Stimulated activated naive CD8-positive, alpha-beta T cell treated with anti-CD3 and anti-CD28 coated beads, Interleukin-15, Interleukin-2, amounts not matched to agents 100 ng/mL and 50 ng/mL, for 24 hours (primary cell): ENCODE measurements at regions not wholly inside any gene's neighbourhood (a gene's known extent, or its start where the extent isn't known, plus 50 kb on each side); places are given as distances from the start of the nearest gene placed in this dataset.
"Not testable (repeated sequence)": the region's sequence is repeated elsewhere in the genome, so short reads cannot be mapped to it uniquely, and the experiment has no call there.

ENCODE experiments used
- H3K27ac Mint-ChIP-seq: one replicate; pipeline ENCODE4 v1.8.0; 2021; ENCODE audit warnings: mild to moderate bottlenecking, mixed read lengths
- H3K27me3 Mint-ChIP-seq: one replicate; pipeline ENCODE4 v1.8.0; 2021; ENCODE audit warnings: mixed read lengths
- H3K36me3 Mint-ChIP-seq: one replicate; pipeline ENCODE4 v1.8.0; 2021; ENCODE audit warnings: low read depth, mixed read lengths
- H3K4me1 Mint-ChIP-seq: one replicate; pipeline ENCODE4 v1.8.0; 2021; ENCODE audit warnings: low read depth, mixed read lengths
- H3K4me3 Mint-ChIP-seq: one replicate; pipeline ENCODE4 v1.8.0; 2021; ENCODE audit warnings: mild to moderate bottlenecking, mixed read lengths
- H3K9me3 Mint-ChIP-seq: one replicate; pipeline ENCODE4 v1.8.0; 2021; ENCODE audit warnings: mixed read lengths

DNA sequence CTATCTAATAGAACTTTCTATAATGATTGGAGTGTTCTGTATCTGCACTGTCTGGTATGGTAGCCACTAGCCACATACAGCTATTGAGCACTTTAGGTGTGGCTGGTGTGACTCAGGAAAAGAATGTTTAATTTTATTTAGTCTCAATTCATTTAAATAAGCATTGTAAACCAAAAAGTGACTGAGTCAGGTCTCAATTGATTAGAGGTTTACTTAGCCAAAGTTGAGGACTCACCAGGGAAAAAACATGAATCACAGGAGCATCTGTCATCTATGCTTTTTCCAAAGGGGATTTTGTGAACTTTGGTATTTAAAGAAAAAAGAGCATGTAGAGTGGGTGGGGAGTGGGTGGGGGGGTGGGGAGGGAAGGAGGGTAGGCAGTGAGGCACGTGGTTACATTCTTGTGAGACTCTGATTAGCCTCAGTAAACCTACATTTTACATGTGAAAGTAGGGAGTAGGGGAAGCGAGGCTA, 473.1 kb downstream of the ATP23 start:
- H3K36me3 Mint-ChIP-seq = no peaks in the 10 kb centered on the region
- no peak overlapping the region for H3K4me3 Mint-ChIP-seq
- H3K9me3 Mint-ChIP-seq = no peaks in the 10 kb centered on the region
- peaks cover 16% of the 10 kb centered on the region for H3K27me3 Mint-ChIP-seq
- H3K27ac Mint-ChIP-seq = no peak overlapping the region
- H3K4me1 Mint-ChIP-seq = no peaks in the 10 kb centered on the region

DNA sequence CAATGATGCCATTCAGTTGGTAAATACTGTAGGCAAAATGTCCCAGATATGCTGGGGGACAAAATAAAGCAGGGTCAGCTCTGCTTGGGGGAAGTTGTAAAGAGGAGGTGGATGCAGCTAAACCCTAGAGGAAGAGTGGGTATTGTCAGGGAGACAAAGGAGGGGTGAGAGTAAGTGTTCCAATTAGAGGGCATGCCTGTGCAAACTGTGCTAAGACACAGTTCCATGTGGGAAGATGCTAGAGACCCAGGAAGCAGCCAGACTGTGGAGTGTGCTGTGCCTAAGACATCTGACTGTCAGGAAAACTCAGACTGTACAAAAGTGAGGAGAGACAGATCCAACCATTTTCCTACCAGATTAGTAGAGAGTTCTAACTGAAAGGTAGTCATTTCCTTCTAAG, 474.3 kb downstream of the ATP23 start:
- Mint-ChIP-seq H3K9me3 (no peaks in the 10 kb centered on the region), H3K27me3 (peaks cover 16% of the 10 kb centered on the region), H3K4me1 (no peaks in the 10 kb centered on the region), H3K36me3 (no peaks in the 10 kb centered on the region), H3K27ac (no peak overlapping the region), H3K4me3 (no peak overlapping the region)

DNA sequence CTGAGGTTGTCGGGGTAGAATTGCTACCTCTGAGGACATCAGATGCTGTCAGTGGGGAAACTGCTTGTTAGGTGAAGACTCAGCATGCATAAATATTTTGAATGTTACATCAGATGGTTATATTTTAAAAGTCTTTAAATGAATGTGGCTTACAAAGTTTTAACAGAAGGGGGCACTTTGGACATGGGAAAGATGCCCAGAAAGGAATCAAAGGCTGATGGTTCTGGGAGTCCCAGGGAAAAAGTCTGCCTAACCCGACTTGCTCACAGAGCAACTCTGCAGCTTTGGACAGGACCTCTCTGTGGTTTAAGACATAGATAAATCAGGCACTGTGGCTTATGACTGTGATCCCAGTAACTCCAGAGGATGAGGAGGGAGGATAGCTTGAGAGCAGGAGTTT, 474.9 kb downstream of the ATP23 start:
- Mint-ChIP-seq H3K9me3 (no peaks in the 10 kb centered on the region), H3K36me3 (no peaks in the 10 kb centered on the region), H3K4me1 (no peaks in the 10 kb centered on the region), H3K27me3 (peaks cover 16% of the 10 kb centered on the region), H3K27ac (no peak overlapping the region), H3K4me3 (no peak overlapping the region)

DNA sequence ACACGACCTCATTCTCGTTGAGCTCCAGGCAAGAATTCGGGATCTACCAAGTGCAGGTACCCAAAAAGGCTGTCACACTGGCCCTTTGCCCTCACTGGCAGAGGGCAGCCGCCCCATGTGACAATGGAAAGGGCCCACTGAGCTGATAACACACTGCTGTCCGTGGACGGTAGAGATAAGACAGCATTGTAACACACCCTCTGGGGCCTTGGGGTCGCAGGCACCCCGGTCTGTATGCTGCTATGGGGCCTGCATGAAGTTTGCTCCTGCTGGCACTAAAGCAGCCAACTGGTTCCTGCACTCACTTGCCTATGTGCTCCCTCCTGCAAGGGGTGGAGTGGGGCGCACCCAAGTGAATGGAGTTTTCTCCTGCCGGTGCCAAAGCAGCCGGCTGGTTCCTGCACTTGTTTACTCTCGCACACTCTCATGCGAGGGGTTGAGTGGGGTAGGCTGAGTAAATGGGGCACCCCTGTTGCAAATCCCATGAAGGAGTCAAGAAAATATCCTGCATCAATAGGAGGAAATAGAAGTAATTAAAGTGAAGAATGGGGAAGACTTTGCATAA, 477.9 kb downstream of the ATP23 start:
- no peaks in the 10 kb centered on the region for H3K9me3 Mint-ChIP-seq
- no peaks in the 10 kb centered on the region for H3K36me3 Mint-ChIP-seq
- H3K4me3 Mint-ChIP-seq = no peak overlapping the region
- no peaks in the 10 kb centered on the region for H3K4me1 Mint-ChIP-seq
- H3K27ac Mint-ChIP-seq = no peak overlapping the region
- H3K27me3 Mint-ChIP-seq = peaks cover 4% of the 10 kb centered on the region

DNA sequence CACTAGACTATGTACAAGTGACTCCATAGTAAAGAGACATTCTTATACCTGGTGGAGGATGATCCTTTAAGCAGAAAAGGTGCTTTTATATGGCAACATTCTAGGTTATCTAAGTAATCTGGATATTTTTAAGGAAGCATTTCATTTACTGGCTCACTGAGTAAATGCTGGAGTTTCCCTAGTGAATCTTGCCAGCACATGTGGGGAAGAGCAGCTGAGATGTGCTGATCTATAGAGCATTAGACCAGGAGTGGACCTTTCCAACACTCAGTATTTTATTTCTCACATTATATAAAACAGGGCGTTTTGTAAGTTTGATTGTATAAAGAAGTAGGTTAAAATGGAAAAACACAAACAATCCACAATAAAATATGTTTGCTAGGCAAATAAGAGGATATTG, 478.5 kb downstream of the ATP23 start:
- Mint-ChIP-seq H3K9me3 (no peaks in the 10 kb centered on the region), H3K36me3 (no peaks in the 10 kb centered on the region), H3K27ac (no peak overlapping the region), H3K27me3 (peaks cover 4% of the 10 kb centered on the region), H3K4me3 (no peak overlapping the region), H3K4me1 (peaks cover 3% of the 10 kb centered on the region)

DNA sequence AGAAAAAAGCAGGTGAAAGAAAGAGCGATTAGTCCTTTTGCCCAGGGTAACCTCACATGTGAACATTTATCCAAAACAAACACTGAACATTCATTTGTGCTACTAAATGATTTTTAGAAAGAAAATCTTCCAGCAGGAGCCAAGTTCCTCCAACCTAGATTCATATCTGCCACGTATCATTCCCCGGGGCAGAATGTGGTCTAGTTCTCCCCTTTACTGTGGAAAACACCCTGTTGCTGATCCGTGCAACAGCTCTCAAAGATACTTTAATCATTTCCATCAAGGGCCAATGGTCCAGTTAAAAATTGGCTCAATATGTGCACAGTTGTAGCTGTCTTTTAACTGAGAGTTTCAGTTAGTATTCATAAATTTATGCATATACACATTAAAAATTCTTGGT, 479.1 kb downstream of the ATP23 start:
- Mint-ChIP-seq H3K4me1 (peaks cover 8% of the 10 kb centered on the region), H3K9me3 (no peaks in the 10 kb centered on the region), H3K4me3 (no peak overlapping the region), H3K27ac (no peak overlapping the region), H3K27me3 (peaks cover 4% of the 10 kb centered on the region), H3K36me3 (no peaks in the 10 kb centered on the region)

DNA sequence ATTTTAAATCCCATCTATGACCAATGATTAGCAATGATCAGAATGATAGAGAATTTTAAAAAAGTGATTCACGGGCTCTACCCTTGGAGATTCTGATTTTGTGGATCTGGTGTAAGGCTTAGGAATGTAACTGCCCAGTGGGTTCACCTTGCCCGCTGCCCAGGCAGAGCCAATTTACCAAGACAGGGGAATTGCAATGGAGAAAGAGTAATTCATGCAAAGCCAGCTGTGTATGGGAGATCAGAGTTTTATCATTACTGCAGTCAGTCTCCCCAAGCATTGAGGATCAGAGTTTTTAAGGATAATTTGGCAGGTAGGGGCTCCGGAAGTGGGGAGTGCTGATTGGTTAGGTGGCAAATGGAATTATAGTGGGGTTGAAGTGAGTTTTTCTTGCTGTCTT, 480.6 kb downstream of the ATP23 start:
- peaks cover 12% of the 10 kb centered on the region for H3K4me1 Mint-ChIP-seq
- peaks cover 5% of the 10 kb centered on the region for H3K27me3 Mint-ChIP-seq
- no peak overlapping the region for H3K27ac Mint-ChIP-seq
- H3K9me3 Mint-ChIP-seq = no peaks in the 10 kb centered on the region
- H3K36me3 Mint-ChIP-seq = no peaks in the 10 kb centered on the region
- no peak overlapping the region for H3K4me3 Mint-ChIP-seq

DNA sequence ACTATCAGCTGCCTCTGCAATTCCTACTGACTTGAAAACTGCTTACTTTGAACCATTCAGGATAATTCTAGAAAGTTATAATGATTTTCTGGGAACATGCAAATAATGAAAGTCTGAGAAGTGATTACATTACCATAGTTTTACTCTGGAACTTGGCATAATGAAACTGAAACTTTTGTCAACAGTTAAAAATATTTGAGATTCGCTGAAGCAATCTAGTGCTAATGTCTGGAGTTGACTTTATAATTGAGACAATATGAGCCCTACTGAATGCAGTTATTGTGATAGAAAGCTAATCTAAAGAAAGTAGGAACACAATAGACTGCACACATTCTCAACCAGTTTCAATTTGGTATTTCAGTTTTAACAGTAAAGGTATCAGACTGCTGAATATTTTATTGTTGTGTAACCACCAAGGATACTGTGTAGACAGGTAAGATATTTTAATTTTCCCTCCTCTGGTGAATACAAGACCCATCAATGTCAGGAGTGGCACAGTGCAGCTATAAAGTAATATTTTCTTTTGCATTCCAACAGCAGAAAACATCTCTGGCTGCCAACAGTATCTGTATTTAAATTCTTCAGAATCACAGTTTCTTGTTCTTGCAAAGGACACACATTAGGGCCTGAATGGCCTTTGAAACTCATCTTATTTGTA, 483.5 kb downstream of the ATP23 start:
- H3K9me3 Mint-ChIP-seq = no peaks in the 10 kb centered on the region
- H3K4me1 Mint-ChIP-seq = peaks cover 12% of the 10 kb centered on the region
- no peak overlapping the region for H3K4me3 Mint-ChIP-seq
- H3K27me3 Mint-ChIP-seq = peaks cover 3% of the 10 kb centered on the region
- H3K27ac Mint-ChIP-seq = no peak overlapping the region
- no peaks in the 10 kb centered on the region for H3K36me3 Mint-ChIP-seq

DNA sequence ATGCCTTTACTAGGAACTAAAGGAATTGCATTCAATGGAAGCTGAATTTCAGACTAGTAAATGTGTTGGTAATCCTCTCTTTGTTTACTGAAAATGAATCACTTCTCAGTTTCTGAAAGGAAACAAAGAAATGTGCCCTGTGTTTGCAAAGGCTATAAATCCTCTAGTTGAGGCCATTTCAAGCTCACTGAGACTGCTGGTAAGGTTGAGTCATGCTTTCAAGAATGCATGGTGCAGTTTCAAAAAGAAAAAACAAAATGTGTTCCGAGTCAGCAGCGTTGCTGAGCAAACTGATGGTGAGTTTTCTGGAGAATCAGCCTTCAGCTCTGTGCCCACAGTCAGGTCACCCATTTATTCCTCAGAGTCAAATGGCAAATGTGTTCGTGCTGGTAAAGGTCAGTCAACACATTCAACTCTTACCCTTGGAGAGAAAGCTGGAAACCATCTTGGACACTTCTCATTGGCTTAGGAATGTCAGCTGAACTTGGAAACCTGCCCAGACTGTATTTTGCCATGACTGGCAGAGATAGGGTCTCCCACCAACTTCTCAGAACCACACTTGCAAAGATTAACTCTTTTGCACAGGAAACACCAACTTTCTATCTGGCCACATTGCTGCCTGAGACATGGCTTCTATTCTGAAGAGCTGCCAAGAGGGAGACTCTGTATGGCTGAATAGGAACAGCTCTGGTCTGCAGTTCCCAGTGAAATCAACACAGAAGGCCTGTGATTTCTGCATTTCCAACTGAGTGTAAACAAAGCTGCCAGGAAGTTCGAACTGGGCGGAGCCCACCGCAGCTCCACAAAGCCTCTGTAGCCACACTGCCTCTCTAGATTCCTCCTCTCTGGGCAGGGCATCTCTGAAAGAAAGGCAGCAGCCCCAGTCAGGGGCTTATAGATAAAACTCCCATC, 484.4 kb downstream of the ATP23 start:
- Mint-ChIP-seq H3K36me3 (no peaks in the 10 kb centered on the region), H3K27ac (no peak overlapping the region), H3K4me3 (no peak overlapping the region), H3K4me1 (peaks cover 12% of the 10 kb centered on the region), H3K27me3 (peaks cover 3% of the 10 kb centered on the region), H3K9me3 (no peaks in the 10 kb centered on the region)

DNA sequence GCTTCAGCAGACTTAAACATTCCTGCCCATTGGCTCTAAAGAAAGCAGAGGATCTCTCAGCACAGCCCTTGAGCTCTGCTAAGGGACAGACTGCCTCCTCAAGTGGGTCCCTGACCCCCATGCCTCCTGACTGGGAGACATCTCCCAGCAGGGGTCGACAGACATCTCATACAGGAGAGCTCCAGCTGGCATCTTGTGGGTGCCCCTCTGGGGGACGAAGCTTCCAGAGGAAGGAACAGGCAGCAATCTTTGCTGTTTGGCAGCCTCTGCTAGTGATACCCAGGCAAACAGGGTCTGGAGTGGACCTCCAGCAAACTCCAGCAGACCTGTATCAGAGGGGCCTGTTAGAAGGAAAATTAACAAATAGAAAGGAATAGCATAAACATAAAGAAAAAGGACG, 485.1 kb downstream of the ATP23 start:
- H3K4me1 Mint-ChIP-seq = peaks cover 12% of the 10 kb centered on the region
- not testable (repeated sequence) for H3K27ac Mint-ChIP-seq, H3K27me3 Mint-ChIP-seq

DNA sequence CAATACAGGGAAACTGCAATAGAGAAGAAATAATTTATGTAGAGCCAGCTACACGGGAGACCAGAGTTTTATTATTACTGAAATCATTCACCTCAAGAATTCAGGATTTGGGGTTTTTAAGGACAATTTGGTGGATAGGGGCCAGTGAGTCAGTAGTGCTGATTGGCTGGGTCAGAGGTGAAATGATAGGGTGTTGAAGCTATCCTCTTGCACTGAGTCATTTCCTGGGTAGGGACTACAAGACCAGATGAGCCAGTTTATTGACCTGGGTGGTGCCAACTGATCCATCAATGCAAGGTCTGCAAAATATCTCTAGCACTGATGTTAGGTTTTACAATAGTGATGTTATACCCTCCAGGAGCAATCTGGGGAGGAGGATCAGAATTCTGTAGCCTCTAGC, 486.3 kb downstream of the LRIG3 start:
- no peak overlapping the region for H3K27ac Mint-ChIP-seq
- H3K27me3 Mint-ChIP-seq = no peaks in the 10 kb centered on the region
- H3K9me3 Mint-ChIP-seq = no peaks in the 10 kb centered on the region
- H3K4me1 Mint-ChIP-seq = no peaks in the 10 kb centered on the region
- H3K4me3 Mint-ChIP-seq = no peak overlapping the region
- no peaks in the 10 kb centered on the region for H3K36me3 Mint-ChIP-seq

More for the DNA sequence above, 485.1 kb downstream of the ATP23 start:
- H3K9me3 Mint-ChIP-seq, H3K4me3 Mint-ChIP-seq, H3K36me3 Mint-ChIP-seq: not testable (repeated sequence)

DNA sequence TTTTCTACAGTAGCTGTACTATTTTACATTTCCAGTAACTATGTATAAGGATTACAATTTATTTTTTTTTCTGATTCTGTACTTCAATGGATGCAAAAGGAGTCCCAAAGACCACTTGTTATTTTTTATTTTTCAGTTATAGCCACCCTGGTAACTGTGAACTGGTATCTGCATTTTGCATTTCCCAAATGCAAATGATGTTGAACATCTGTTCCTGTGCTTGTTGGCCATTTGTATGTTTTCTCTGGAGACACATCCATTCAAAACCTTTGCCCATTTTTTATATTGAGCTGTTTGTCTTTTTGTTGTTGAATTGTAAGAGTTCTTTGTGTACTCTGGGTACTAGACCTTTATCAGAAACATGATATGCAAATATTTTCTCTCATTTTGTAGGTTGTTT, 485.6 kb downstream of the LRIG3 start:
- Mint-ChIP-seq H3K36me3 (no peaks in the 10 kb centered on the region), H3K4me3 (no peak overlapping the region), H3K27me3 (no peaks in the 10 kb centered on the region), H3K27ac (no peak overlapping the region), H3K4me1 (no peaks in the 10 kb centered on the region), H3K9me3 (no peaks in the 10 kb centered on the region)

DNA sequence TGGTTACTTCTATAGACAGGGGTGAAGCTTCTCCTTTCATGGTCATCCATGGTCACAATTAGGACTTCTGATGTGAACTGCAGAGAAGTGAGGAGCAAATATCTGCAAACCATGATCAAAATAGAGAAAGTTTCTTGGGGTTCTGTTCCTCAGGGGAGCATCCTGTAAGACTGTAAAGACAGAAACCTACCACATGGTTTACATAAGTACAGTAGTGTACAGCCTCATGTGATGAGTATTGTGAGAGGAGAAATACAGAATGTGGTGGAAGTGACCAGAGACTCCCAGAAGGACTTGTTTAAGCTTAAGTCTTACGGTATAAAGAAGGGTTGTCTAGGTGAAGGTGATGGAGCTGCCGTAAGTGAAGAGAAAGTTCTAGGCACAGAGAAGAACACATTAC, 484.7 kb downstream of the LRIG3 start:
- Mint-ChIP-seq H3K4me3 (no peak overlapping the region), H3K9me3 (no peaks in the 10 kb centered on the region), H3K4me1 (no peaks in the 10 kb centered on the region), H3K27ac (no peak overlapping the region), H3K36me3 (no peaks in the 10 kb centered on the region), H3K27me3 (no peaks in the 10 kb centered on the region)

DNA sequence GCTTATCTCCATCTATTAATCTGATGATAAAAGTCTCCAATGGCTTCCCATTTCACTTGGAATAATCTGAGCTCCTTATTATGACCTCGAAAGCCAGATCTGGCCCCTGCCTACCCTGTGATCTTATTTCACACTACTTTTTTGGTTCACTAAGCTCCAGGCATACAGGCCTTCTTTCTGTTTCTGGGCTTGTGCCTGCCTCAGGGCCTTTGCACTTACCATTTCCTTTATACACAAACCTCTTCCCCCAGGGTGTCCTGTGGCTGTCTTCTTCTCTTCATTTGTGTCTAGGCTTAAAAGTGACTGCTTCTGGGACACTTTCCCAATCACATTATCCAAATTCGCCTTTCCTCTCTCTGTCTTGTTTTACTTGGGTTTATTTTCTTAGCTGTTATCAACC, 478.8 kb downstream of the LRIG3 start:
- peaks cover 3% of the 10 kb centered on the region for H3K27me3 Mint-ChIP-seq
- H3K4me3 Mint-ChIP-seq = no peak overlapping the region
- H3K36me3 Mint-ChIP-seq = no peaks in the 10 kb centered on the region
- no peak overlapping the region for H3K27ac Mint-ChIP-seq
- no peaks in the 10 kb centered on the region for H3K9me3 Mint-ChIP-seq
- no peaks in the 10 kb centered on the region for H3K4me1 Mint-ChIP-seq

DNA sequence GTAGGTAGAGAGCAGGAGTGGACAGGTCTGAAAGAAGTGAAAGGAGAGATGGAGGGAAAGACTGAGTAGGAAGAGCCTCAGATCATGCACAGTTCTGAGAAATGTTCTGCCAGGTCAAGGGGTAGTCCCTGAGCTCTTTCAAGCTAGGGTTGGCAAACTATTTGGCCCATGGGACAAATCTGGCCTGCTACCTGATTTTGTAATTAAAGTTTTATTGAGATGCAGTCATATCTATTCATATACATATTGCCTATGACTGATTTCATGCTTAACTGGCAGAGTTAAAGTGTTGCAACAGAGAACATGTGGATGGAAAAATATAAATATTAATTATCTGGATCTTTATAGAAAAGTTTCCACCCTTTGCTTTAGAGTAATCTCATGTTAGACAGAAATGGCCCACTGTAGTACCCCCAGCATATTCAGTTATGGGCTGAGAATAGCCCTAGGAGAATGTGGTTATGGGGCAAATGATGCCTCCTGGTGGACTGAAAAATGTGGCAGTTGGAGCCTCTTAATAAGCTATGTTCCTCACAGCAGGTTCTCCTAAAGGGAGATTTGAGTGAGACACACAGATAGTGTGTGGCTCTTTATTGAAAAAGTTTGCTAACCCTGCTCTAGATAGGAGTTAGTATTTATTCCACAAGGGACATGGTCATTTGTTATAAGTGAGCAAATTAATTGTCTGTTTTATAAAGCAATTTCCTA, 476.9 kb downstream of the LRIG3 start:
- H3K27me3 Mint-ChIP-seq = peaks cover 3% of the 10 kb centered on the region
- H3K4me3 Mint-ChIP-seq = no peak overlapping the region
- H3K27ac Mint-ChIP-seq = no peak overlapping the region
- H3K36me3 Mint-ChIP-seq = no peaks in the 10 kb centered on the region
- no peaks in the 10 kb centered on the region for H3K4me1 Mint-ChIP-seq
- H3K9me3 Mint-ChIP-seq = no peaks in the 10 kb centered on the region
